ENCODE measurements at regions not wholly inside any gene's neighbourhood (a gene's known extent, or its start where the extent isn't known, plus 50 kb on each side); places are given as distances from the start of the nearest gene placed in this dataset.

DNA sequence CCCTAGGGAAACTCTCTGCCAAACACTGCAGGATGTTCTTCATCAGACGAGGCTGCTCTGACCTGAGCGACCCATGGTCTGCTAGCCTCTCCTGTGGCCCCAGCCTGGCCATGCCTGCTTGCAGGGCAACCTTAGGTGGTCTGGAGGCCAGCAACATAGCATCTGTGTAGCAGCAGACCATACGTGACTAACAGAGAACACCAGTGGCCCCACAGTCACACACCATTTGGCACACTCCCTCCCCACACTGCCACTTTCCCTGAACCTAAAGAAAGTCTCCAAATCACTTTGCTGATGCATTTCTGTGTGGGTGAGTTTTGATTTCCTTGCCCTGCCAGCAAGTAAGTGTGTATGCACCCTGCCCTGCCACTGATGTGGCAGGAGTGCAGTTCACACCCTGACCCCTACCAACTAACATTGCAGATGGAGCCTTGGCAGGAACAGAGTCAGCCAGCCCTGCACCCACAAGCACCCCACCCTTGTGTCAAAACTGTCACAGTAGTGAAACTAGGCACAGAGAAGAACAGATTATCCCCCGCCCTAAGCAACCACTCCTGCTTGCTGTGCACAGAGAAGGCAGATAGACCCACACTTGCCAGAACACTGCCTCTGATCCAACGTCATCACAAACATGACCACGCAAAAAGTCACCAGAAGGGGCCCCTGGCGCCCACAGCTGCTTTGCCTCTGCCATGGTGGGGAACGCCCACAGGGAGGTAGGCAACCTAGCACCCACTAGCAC, 249.1 kb downstream of the SPIN4 start:
- TF ChIP-seq POLR2A (IDR thresholded peaks at IDR 0.05; ENCODE audit: low read depth, low read length) (no peak), USF2 (IDR thresholded peaks at IDR 0.05; ENCODE audit: low read depth, low read length) (no peak), FOS (IDR thresholded peaks at IDR 0.05; ENCODE audit: low read depth, low read length) (no peak), CTCF (conservative IDR thresholded peaks at IDR 0.05; ENCODE audit: low read depth, low read length) (no peak), MXI1 (IDR thresholded peaks at IDR 0.05; ENCODE audit: borderline replicate concordance, low read depth, low read length) (no peak), RFX5 (IDR thresholded peaks at IDR 0.05; ENCODE audit: low read depth, low read length) (no peak), CEBPB (IDR thresholded peaks at IDR 0.05; ENCODE audit: low read depth, low read length) (no peak), RAD21 (IDR thresholded peaks at IDR 0.05; ENCODE audit: low read length) (no peak), MAFK (IDR thresholded peaks at IDR 0.05; ENCODE audit: low read depth, low read length) (no peak), ELK1 (IDR thresholded peaks at IDR 0.05; ENCODE audit: borderline replicate concordance, low read depth, low read length) (no peak), MAZ (IDR thresholded peaks at IDR 0.05; ENCODE audit: borderline replicate concordance, low read depth, low read length) (no peak), SMC3 (IDR thresholded peaks at IDR 0.05; ENCODE audit: low read depth, low read length) (no peak), RCOR1 (IDR thresholded peaks at IDR 0.05; ENCODE audit: insufficient replicate concordance, low read length) (no peak), CHD1 (IDR thresholded peaks at IDR 0.05; ENCODE audit: low read depth, low read length) (no peak)
